NB4 (cell line): ENCODE measurements at regions not wholly inside any gene's neighbourhood (a gene's known extent, or its start where the extent isn't known, plus 50 kb on each side); places are given as distances from the start of the nearest gene placed in this dataset.

Experiments used
- DNase-seq: peaks from one replicate; pipeline ENCODE4 v3.0.0; 2010; ENCODE audit warnings: low read depth
- H3K4me3 ChIP-seq: one replicate; pipeline ENCODE4 v1.5.1; 2011; ENCODE audit warnings: mild to moderate bottlenecking, low read depth, low read length, moderate library complexity
- CTCF ChIP-seq: IDR thresholded peaks from one replicate; pipeline ENCODE4 v1.5.1; 2012; ENCODE audit warnings: low read depth, low read length
- MAX ChIP-seq: IDR thresholded peaks from 2 replicates; pipeline ENCODE4 v1.6.1; 2011; ENCODE audit warnings: low read depth, low read length
- MYC ChIP-seq: IDR thresholded peaks from 2 replicates; pipeline ENCODE4 v1.6.1; 2011; ENCODE audit warnings: low read depth, low read length
- POLR2A ChIP-seq: IDR thresholded peaks from 2 replicates; pipeline ENCODE4 v1.6.1; 2011; ENCODE audit warnings: mild to moderate bottlenecking; ENCODE audit not compliant: insufficient read length; ENCODE audit errors: extremely low read depth

GRCh38 chr4:161197474-161197873 lies 966.3 kb downstream of the FSTL5 start:
- DNase-seq: no peak
- TF ChIP-seq POLR2A: no peak

GRCh38 chr4:161189286-161190134 lies 974.3 kb downstream of the FSTL5 start:
- H3K4me3 ChIP-seq: no peak overlapping the region
- no peak for DNase-seq
- TF ChIP-seq MYC (no peak), CTCF (no peak), POLR2A (no peak), MAX (no peak)

More at GRCh38 chr4:161197474-161197873, 966.3 kb downstream of the FSTL5 start:
- no peak overlapping the region for H3K4me3 ChIP-seq

- DNase-seq: no peak
- no peak overlapping the region for H3K4me3 ChIP-seq
- TF ChIP-seq POLR2A: no peak
- TF ChIP-seq CTCF: no peak
- TF ChIP-seq MYC: no peak
- TF ChIP-seq MAX: no peak
Observed at GRCh38 chr4:161188578-161188977, 975.2 kb downstream of the FSTL5 start.

- no peak for TF ChIP-seq MAX
- no peak for TF ChIP-seq MYC
- TF ChIP-seq CTCF: no peak
- no peak for TF ChIP-seq POLR2A
- no peak for DNase-seq
Observed at GRCh38 chr4:161187569-161187968, 976.2 kb downstream of the FSTL5 start.

GRCh38 chr4:161186750-161187149 lies 977.0 kb downstream of the FSTL5 start:
- no peak for DNase-seq
- TF ChIP-seq CTCF (no peak), MAX (no peak), POLR2A (no peak), MYC (no peak)
- H3K4me3 ChIP-seq: no peak overlapping the region

More at GRCh38 chr4:161187569-161187968, 976.2 kb downstream of the FSTL5 start:
- H3K4me3 ChIP-seq: no peak overlapping the region

- H3K4me3 ChIP-seq: no peak overlapping the region
- TF ChIP-seq MAX (no peak), CTCF (no peak), MYC (no peak), POLR2A (no peak)
- no peak for DNase-seq
Observed at GRCh38 chr4:161186012-161186411, 977.8 kb downstream of the FSTL5 start.
